GM19351 (cell line): ENCODE measurements at regions not wholly inside any gene's neighbourhood (a gene's known extent, or its start where the extent isn't known, plus 50 kb on each side); places are given as distances from the start of the nearest gene placed in this dataset.

Experiments used
- ATAC-seq: cut with Tn5 transposase; IDR thresholded peaks from one replicate; pipeline ENCODE4 v1.9.1; 2021; ENCODE audit warnings: mild to moderate bottlenecking, moderate library complexity; ENCODE audit not compliant: unreplicated experiment

DNA sequence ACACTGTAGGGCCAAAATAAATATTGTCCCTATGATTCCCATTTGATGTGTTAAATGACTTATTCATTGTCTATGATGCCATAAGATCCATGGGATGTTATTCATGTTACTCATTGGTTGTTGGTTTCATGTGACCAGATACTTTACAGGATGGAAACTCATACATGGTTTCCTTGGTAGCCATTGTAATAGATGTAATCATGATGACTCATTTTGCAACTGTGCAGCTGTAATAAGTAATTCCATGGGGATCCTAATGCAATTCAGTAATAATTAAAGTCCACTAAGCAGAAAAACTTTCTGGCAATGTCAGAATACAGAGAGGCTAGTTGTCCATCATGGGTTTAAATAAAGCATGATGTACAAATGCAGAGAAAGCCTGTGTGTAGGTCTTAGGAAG is 389.7 kb upstream of the NR3C2 start:
- no peak for ATAC-seq

DNA sequence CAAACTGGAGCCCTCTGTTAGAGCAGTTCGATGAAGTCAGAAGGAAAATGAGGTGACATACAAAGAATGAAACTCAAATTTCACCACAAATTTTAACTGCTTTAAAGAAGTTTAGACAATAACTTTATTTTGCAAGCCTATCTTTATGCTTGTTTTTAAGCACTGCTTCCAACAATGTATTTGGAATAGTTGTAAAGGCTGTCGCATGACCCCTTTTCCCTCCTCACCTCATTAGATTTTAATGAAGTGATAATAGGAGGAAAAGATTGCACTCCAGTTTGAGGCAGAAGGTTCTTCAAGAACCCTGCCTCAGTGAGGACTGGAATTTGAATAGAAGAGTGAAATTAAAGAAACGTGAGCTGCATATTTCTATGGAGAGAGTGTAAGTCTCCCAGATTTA is 386.1 kb upstream of the NR3C2 start:
- ATAC-seq: no peak

DNA sequence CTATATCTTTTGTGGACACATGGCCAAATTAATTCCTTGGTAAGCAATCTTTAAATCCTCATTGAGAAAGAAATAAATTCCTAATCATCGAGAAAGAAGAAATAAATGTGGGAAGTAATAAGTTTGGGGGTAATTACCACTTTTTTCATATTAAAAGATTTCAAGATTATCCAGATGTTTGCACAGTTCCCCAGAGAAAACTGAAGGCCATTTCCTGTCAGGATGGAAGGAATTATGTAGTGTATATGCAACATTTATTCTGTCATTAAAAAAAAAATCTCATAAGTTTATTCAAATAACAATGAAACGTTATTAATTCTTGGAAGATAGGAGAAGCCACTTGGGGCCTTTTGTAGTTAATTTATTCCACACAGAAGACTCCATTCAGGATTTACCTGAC is 385.6 kb upstream of the NR3C2 start:
- no peak for ATAC-seq

DNA sequence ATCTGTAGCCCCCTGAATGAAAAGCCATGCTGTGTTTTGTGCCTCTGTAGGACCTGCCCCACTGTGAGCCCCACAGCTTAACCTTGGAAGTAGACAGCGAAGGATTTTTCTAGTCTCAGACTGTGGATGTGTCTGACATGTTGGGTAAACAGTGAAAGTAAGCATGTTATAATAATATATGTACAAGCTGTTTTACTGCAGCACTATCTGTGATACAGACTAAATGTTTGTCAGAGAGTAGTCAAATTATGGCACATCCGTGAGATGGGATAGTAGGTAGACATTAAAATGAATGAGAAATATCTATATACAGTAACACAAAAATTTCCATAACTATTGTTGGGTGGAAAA is 381.2 kb upstream of the NR3C2 start:
- ATAC-seq: no peak

DNA sequence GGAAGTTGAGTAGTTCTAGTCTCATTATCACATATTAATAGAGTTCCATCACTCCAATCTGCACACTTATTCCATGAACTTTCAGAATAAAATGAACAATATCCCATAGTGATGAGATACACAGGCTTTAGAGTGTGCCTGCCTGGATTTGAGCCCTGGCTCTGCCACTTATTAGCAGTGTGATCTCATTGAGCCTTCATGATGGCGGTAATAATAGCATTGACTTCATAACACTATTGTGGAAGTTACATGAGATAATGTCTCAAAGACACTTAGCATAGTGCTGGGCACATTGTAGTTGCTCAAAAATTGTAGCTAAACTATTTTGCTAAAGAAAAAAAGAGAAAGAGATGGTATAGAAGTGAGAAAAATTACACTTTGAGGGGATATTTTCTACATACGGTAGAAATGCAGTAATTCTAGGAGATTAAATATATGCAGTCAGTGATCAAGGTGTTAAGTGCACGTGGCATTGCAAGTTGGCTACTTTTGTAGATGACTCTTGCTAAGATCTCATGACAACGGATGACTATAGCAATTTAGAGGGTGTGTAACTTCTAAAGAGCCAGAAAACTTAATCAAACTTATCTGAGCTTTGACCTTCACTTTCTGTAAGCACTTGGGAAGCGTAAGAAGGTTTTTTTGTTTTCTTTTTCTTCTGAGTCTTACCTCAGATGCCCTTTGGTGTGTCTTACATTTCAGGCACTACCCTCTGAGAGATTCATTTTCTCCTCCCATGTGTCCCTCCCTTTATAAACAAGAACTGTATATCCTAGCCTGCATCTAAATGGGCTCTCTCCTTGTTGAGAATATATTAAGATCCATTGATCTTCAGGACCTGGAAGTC is 380.6 kb upstream of the NR3C2 start:
- ATAC-seq: no peak

DNA sequence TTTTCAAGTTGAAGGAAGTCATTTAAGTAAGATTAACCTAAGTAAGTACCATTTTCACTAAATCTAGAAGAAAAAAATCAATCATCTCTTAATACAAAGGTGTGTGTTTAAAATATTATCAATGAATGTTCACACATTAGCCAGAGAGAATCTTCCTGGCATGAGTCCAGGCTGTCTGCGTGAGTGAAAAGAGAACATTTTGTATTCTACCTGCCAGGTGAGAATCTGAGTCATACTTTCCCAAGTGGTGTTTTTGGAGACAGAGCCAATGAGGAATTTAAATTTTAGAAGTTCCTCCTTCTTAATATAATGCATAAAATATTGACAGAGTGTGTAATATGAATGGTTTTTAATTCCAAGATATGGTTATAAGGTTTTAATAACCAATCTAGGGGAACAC is 371.8 kb upstream of the NR3C2 start:
- no peak for ATAC-seq

DNA sequence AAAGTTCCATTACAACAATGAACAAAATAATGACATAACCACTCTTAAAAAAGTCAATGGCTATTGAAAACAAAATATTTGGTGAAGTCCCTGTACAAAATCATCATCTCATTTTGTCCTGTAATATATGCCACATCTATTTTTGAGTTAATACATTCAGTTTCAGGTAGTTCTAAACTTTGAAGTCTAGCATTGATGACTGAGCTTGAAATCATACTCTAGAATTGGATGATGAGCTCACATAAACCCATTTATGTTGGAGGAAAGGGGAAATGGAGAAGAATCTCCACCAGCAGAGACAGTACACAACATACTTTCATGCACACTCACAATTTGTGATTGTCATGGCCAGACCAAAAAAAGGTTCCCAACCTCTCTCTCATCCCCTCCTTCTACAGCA is 371.1 kb upstream of the NR3C2 start:
- no peak for ATAC-seq

DNA sequence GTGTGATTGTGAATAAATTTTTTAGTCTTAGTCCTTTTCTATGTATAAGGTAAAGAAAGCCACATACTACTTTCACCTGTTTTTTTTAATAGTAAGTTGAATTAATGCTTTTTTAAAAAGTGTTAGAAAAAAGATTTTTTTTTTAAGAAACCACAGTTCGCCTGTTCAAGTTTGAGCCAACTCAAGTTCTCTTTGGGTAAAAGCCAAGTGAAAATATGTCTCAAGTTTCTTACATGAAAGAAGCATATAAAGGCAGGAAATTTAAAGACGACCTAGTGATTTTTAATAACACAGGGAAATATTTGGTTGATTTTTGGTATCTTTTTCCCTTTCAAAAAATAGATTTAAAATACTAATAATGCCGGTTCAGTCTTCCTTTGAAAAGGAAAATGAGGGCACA is 369.9 kb upstream of the NR3C2 start:
- ATAC-seq: no peak

DNA sequence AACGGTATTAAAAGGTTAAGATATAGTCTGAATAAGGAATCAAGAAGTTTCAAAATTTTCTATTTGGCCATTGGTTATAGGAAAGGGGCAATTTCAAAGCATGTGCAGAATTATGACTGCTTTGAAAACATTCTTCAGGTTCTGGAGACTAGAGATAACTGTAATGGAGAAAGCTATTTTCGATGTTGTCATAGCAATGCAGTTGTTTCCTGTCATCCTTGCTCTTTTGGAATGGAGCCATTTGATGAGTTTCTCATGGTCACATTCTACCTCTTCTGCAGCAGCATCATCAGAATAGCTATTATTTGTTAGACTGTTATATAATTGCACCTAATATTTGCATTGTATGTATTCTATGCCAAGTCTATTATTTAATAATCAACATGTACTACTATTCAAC is 368.2 kb upstream of the NR3C2 start:
- ATAC-seq: no peak

DNA sequence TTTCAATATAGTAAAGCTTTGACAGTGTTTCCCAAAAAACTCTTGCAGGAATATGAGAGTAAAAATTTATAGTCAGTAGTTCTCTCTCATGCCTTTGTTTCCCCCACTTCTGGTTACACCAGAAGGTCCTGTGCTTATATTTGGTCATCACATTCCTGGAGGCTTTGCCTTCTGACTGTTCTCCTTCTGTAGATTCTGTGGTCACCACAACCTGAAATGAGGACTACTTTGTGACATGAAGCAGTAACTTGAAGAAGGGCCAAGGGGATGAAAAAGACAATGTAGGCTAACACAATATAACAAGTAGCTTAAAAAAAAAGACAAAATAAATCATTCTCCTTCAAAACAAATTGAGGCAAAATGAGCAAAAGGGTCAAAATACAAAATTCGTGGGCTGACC is 366.2 kb upstream of the NR3C2 start:
- no peak for ATAC-seq

DNA sequence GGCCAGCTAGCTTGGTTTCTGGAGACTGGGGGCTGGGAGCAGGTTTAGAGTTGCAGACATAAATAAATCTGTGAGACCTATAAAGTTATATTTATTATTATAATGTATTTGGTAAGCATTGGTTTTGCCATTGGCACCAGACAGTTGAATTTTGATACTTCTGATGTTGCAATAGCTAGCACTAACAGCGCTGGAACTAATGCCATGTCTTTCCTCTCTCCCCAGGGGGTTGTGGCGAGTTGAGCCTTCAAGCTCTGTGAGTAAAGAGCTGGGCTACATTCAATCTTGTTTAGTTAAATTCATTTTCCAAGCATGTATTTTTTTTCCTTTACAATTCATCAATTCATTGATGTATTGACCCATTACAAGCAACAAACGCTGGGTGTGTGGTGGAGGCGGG is 358.7 kb upstream of the NR3C2 start:
- no peak for ATAC-seq

DNA sequence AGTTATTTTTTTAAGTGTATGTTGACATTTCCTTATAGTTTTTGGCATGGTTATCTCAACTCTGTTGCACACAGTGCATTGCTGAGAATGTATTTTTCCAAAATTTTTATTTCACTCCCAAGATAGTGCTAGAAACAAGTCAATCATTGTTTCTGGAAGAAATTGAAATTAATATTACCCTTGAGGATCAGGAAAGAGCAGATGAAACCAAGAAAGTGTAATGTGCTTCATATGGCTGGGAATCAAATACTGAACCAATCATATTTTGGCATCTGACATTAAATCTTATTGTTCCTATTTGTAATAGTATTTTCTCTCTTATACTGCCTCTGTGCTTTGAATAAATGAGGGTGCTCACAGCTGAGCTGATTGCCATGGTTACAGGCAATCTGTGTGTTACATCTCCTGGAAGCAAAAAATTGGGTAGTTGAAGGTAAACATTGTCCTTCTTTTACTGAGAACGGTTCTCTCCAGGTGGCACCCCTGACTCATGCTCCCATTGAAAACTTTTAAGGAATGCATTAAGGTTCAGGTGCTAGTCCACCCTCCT is 358.2 kb upstream of the NR3C2 start:
- ATAC-seq: no peak

DNA sequence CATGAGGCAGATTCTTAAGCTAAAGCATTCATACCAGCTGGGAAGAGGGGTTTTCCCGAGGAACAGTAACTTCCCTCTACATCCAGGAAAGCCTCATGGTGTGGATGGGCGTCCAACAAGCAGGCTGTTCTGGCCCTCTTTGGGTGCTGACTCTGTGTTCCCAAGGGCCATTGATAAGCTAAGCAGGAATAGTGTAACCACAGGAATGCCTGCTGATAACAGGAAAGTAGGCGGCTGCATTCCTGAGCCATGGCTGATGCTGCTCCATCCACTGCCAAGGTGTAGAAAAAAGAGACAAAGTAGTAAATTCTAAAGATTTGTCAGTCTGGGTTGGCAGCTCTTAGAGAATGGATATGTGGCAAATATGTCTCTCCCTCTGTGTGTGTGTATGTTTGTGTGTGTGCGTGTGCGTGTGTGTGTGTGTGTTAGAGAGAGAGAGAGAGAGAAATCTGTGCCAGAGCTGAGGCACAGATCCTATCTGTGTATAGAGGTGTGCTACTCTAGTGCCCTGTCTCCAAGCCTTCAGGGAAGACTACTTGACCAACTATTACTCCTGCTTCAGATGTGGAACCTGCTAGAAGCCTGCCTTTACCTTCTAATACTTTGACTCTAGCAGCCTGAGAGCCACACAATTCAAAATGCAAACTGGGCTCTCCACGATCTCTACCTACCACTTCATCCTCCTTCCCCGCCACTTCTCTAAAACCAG is 353.1 kb upstream of the NR3C2 start:
- ATAC-seq: no peak

DNA sequence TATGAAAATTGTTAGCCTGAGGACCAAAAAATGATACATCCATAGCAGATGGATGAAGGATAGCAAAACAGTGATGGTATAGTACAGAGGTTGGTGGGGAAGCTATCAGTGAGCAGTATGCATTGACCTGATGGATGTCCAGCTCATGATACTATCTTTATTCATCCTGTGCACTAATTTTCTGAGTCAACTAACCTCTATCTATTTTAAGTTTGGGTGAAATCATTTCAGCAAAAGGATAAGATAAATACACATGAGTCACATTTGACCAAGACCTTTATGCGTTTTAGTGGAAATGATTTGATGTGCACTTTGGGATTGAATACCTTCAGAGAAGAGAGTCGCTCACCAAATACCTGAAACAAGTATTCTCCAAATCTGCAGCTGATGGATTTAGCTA is 351.0 kb upstream of the NR3C2 start:
- ATAC-seq: no peak

DNA sequence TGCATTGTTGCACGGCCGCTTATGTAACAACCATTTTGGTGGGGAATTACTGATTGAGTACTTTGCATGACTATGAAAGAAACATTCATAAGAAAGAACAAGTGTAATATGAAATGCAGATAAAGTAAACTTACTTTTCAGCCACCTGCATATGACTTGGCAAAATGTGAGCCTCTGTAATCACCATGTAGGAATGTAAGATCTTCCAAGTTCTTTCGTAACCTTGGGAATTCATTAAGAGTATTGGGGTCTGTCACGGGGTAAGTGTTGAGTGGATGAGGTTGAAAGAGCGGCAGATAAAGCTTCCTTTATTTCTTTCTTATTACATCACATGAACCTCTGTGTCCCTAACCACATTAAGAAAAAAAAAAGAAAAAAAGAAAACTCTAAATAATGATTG is 348.5 kb upstream of the NR3C2 start:
- ATAC-seq: no peak

DNA sequence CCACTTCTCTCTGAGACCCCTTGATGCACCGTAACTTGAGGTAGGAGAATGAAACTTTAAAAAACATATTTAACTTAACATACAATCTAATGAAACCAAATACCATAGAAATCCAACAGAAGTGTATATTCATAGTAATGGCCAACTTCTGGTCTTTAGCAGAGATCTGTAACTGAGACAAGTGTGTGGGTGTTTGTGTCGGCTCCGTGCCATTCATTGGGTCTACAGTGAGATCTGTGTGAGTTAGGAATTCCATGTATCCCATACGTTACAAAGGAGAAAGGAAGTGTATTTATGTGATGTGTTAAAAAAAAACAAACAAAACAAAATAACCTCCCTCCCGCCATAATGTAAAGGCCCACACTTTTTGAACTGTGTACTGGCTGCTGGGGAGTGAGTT is 348.0 kb upstream of the NR3C2 start:
- no peak for ATAC-seq

DNA sequence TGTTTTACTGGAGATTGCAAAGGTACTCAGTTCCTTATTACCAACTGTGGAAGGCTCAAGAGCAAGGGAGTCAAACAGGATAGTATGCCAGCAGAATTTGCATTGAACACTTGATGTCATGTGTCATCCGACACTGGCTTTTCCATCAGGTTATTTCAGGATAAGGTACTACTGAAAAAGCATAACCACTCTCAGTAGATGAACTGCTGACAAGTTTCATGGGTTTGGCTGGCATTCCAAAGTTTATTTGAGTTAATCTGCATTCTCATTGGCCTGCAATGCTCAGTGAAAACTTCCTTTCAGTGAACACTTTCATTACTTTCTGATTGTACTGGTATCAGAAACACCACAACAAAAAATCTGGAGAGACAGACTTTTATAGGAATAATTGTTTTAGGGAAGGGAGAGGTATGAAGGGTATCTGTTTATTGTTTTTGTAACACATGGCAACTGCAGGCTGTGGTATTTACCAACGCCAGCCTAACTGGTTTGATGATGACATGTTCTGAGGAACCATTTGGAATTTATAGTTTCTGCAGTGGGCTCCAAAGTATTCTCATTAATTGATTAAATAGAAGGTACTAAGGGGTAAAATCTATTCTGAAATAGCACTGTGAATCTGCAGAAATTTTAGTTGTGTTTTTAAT is 345.7 kb upstream of the NR3C2 start:
- no peak for ATAC-seq

DNA sequence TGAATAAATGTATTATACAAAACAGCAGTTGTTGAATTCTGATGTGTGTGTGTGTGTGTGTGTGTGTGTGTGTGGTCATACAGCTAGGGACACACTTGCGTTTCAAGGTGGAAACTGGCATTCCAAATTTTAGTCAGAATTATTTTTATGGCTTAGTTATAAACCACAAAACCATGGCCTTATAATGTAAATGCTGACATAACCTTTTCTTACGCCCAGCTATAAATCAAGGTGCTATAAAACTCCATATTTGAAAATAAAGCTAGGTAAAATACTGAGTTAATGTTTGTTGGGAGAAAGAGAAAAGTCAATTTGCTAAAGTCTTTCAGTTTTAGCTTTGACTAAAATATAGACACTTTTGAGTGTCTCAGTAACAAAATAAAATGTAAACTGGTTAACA is 345.1 kb upstream of the NR3C2 start:
- ATAC-seq: no peak

DNA sequence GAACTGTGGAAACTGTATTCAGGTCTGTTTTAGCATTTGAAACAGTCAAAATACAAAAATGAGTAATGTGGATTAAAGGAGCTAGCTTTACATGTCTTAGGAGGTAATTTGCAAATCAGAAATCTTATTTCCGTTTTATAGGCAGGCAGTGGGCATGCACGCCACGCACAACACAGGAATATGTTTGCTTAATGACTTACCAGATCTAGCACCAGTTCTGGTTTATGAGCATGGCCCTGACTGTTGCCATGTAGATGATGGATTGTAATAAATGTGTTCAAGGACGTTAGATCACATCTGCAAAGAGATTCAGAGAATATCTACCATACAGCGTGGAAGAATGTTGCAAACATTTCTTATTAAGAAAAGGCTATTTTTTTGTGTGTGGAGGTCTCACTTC is 344.5 kb upstream of the NR3C2 start:
- ATAC-seq: no peak

DNA sequence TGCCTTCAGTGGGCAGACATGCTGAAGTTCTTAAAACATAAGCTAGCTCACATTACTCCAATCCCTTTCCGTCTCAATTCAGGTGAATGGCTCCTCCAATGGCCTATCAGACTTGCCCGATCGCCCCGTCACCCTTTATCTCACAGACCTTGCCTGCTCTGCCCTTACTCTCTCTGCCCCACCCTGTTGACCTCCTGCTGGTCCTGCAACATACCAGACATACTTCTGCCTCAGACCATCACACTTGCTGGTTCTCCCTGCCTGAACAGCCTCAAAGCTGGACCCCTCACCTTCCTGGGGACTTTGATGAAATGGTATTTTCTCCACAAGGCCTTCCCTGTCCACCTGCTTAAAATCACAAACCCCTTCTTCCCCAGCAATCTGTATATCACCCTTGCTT is 340.1 kb upstream of the NR3C2 start:
- ATAC-seq: no peak

DNA sequence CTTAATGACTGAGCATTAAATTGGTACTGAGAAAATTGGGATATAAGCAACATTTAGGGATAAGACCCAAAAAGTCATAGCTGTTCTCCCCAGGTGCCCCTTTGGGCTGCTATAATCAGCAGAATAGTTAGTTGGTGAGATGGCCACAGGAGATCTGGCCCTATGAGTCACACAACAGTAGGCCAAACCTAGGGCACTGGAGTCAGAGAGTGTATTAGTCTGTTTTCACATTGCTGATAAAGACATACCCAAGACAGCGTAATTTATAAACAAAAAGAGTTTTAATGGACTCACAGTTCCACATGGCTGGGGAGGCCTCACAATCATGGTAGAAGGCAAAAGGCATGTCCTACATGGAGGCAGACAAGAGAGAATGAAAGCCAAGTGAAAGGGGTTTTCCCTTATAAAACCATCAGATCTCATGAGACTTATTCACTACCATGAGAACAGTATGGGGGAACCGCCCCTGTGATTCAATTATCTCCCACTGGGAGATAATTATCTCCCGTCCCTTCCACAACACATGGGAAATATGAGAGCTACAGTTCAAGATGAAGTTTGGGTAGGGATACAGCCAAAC is 338.3 kb upstream of the NR3C2 start:
- no peak for ATAC-seq

DNA sequence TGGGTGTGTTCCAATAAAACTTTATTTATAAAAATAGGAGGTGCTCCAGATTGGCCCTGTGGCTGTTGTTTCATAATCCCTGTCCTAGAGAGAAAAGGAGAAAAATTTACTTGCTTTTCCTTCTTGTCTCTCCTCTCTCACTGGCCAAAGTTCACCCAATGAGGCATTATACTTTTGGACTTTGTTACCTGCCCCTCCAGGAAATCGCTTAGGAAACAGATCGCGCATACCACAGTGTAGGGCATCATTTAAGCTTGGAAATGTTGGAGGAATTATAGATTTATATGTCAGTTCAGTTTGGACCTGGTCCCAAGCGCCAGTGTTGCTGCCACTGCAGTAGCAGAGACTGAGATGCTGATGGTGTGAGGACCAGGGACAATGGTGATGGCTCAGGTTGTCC is 337.6 kb upstream of the NR3C2 start:
- ATAC-seq: no peak
